K562 (cell line): ENCODE measurements at regions not wholly inside any gene's neighbourhood (a gene's known extent, or its start where the extent isn't known, plus 50 kb on each side); places are given as distances from the start of the nearest gene placed in this dataset.

Experiments used
- NR2C1 ChIP-seq, 2 experiments: fragments of 450-650 bp; IDR thresholded peaks; 2 replicates each; pipeline ENCODE4 v1.6.1; 2017; ENCODE audit warnings: mild to moderate bottlenecking in 2 of 2, antibody characterized with exemption in 1 of 2, inconsistent platforms in 1 of 2, missing compliant biosample characterization in 1 of 2, missing genetic modification characterization in 1 of 2
- SIN3A ChIP-seq, 2 experiments: fragments of 150-350 bp in 1 of 2; IDR thresholded peaks; 2 replicates each; pipeline ENCODE4 v1.6.1; 2011 to 2016; ENCODE audit warnings: borderline replicate concordance in 2 of 2, low read depth in 2 of 2, low read length in 2 of 2, mild to moderate bottlenecking in 2 of 2, moderate library complexity in 2 of 2; ENCODE audit not compliant: control insufficient read depth in 1 of 2

GRCh38 chrX:11992271-11992670 lies 146.0 kb upstream of the FRMPD4 start:
- TF ChIP-seq NR2C1 (IDR thresholded peaks at IDR 0.05), result no peak
- TF ChIP-seq NR2C1 (tag; IDR thresholded peaks at IDR 0.05), result no peak
- no peak for TF ChIP-seq SIN3A (IDR thresholded peaks at IDR 0.05; ENCODE audit: borderline replicate concordance in 2 of 2, control insufficient read depth in 1 of 2, low read depth in 2 of 2, low read length in 2 of 2)
